Hepatocyte (in vitro differentiated cells): ENCODE measurements at regions not wholly inside any gene's neighbourhood (a gene's known extent, or its start where the extent isn't known, plus 50 kb on each side); places are given as distances from the start of the nearest gene placed in this dataset.

Experiments
- DNase-seq: peaks from one replicate; pipeline ENCODE4 v3.0.0-alpha.2; 2016; ENCODE audit warnings: low spot score
- H2AFZ ChIP-seq: fragments of 200-600 bp; sonication (generic); 2 replicates; pipeline ENCODE4 v1.6.0; 2016; ENCODE audit warnings: antibody characterized with exemption, mild to moderate bottlenecking
- H3K27ac ChIP-seq: fragments of 200-600 bp; sonication (generic); 2 replicates; pipeline ENCODE4 v1.5.1; 2016; ENCODE audit warnings: mild to moderate bottlenecking
- H3K27me3 ChIP-seq: fragments of 200-600 bp; sonication (generic); 2 replicates; pipeline ENCODE4 v1.6.1; 2016
- H3K36me3 ChIP-seq: fragments of 200-600 bp; sonication (generic); replicated peaks from 2 replicates; pipeline ENCODE4 v1.5.1; 2016; ENCODE audit warnings: low read depth; ENCODE audit not compliant: insufficient read depth
- H3K4me1 ChIP-seq: fragments of 200-600 bp; sonication (generic); 2 replicates; pipeline ENCODE4 v1.5.1; 2016; ENCODE audit warnings: mild to moderate bottlenecking, moderate library complexity; ENCODE audit not compliant: insufficient read depth
- H3K4me2 ChIP-seq: fragments of 200-600 bp; sonication (generic); 2 replicates; pipeline ENCODE4 v1.6.0; 2016
- H3K4me3 ChIP-seq: fragments of 200-600 bp; sonication (generic); 2 replicates; pipeline ENCODE4 v1.5.1; 2016; ENCODE audit warnings: mild to moderate bottlenecking
- H3K79me2 ChIP-seq: fragments of 200-600 bp; sonication (generic); 2 replicates; pipeline ENCODE4 v1.6.0; 2017; ENCODE audit warnings: mild to moderate bottlenecking
- H3K9me2 ChIP-seq: fragments of 200-600 bp; sonication (generic); replicated peaks from 2 replicates; pipeline ENCODE4 v1.6.0; 2017; ENCODE audit warnings: mild to moderate bottlenecking; ENCODE audit not compliant: insufficient read depth
- H3K9me3 ChIP-seq: fragments of 200-600 bp; sonication (generic); 2 replicates; pipeline ENCODE4 v1.5.1; 2016; ENCODE audit warnings: low read depth, mild to moderate bottlenecking
- H4K20me1 ChIP-seq: fragments of 200-600 bp; sonication (generic); 2 replicates; pipeline ENCODE4 v1.6.0; 2016; ENCODE audit warnings: mild to moderate bottlenecking; ENCODE audit not compliant: insufficient read depth, poor library complexity, severe bottlenecking
- EZH2 ChIP-seq: fragments of 200-600 bp; sonication (generic); IDR thresholded peaks from 2 replicates; pipeline ENCODE4 v1.6.1; 2016; ENCODE audit warnings: antibody characterized with exemption, mild to moderate bottlenecking, borderline replicate concordance
- EZH2phosphoT487 ChIP-seq: fragments of 200-600 bp; sonication (generic); IDR thresholded peaks from one replicate; pipeline ENCODE4 v1.6.1; 2018; ENCODE audit warnings: antibody characterized with exemption, mild to moderate bottlenecking, low read depth, moderate library complexity; ENCODE audit not compliant: unreplicated experiment, severe bottlenecking
- WGBS: methylation state at CpG from one replicate; pipeline ENCODE4 v1.1.6; 2016; ENCODE audit warnings: low lambda C conversion rate; ENCODE audit errors: missing lambda C conversion rate; 5-methylcytosine and 5-hydroxymethylcytosine counted together
- TF ChIP-seq, protein P1 (sequence below): fragments of 200-600 bp; sonication (generic); IDR thresholded peaks from 2 replicates; pipeline ENCODE4 v1.5.1; 2016; ENCODE audit warnings: antibody characterized with exemption, mild to moderate bottlenecking; ENCODE audit not compliant: poor library complexity

DNA sequence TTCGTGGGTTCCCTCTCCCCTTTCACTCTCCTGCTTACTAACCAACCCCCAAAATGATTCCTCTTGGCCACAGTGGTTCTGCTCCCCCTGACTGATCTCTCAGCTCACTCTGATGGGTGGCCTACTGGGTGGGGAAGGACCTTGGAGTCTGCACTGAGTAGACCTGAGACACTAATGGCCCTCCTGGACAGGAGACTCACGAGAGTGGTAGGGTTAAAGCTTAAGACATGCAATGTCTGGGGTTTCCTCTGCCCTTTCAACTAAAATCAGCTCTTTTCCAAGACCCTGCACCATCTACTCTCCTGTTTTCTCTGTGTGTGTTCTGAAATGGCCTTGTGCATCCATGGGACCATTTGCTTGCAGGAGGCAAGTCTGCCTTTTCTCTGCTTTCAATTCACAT lies 631.4 kb downstream of the ACTR3B start:
- Histone ChIP-seq H3K27ac (no peak overlapping the region), H3K4me3 (no peak overlapping the region), H3K36me3 (no peaks in the 10 kb centered on the region), H3K9me2 (no peaks in the 10 kb centered on the region), H3K4me2 (no peak overlapping the region), H3K27me3 (no peaks in the 10 kb centered on the region), H4K20me1 (no peaks in the 10 kb centered on the region), H3K9me3 (no peaks in the 10 kb centered on the region), H3K79me2 (no peaks in the 10 kb centered on the region), H2AFZ (no peak overlapping the region), H3K4me1 (no peaks in the 10 kb centered on the region)
- DNase-seq, result no peak
- TF ChIP-seq EZH2phosphoT487 (no peak), EZH2 (no peak)
- TF ChIP-seq, protein P1, sequence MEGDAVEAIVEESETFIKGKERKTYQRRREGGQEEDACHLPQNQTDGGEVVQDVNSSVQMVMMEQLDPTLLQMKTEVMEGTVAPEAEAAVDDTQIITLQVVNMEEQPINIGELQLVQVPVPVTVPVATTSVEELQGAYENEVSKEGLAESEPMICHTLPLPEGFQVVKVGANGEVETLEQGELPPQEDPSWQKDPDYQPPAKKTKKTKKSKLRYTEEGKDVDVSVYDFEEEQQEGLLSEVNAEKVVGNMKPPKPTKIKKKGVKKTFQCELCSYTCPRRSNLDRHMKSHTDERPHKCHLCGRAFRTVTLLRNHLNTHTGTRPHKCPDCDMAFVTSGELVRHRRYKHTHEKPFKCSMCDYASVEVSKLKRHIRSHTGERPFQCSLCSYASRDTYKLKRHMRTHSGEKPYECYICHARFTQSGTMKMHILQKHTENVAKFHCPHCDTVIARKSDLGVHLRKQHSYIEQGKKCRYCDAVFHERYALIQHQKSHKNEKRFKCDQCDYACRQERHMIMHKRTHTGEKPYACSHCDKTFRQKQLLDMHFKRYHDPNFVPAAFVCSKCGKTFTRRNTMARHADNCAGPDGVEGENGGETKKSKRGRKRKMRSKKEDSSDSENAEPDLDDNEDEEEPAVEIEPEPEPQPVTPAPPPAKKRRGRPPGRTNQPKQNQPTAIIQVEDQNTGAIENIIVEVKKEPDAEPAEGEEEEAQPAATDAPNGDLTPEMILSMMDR, result no peak
- WGBS, result 35% methylated on average over 2 of the region's 2 CpGs

DNA sequence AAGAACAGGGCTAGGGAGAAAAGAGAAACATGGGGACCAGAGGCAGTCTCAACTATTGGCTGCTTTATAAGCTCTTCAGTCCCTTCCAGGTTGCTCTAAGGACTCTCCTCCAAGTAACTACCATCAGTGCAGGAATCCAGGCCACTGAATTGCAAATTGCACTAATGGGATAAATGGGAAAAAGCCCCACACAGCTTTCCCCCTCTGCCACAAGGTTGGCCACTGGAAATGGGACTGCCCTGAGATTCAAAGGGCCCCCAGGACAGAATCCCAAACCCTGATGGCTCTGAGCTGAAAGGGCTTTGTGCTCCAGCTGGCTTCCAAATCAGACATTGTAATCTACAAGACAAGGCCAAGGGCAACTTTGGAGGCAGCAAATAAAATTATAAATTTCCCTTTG lies 633.2 kb downstream of the ACTR3B start:
- Histone ChIP-seq H3K36me3 (no peaks in the 10 kb centered on the region), H3K4me3 (no peak overlapping the region), H4K20me1 (no peaks in the 10 kb centered on the region), H3K27ac (no peak overlapping the region), H3K4me2 (no peak overlapping the region), H3K9me3 (no peaks in the 10 kb centered on the region), H3K27me3 (no peaks in the 10 kb centered on the region), H3K4me1 (no peaks in the 10 kb centered on the region), H2AFZ (no peak overlapping the region), H3K9me2 (no peaks in the 10 kb centered on the region), H3K79me2 (no peaks in the 10 kb centered on the region)
- TF ChIP-seq EZH2phosphoT487, result no peak
- TF ChIP-seq EZH2, result no peak
- TF ChIP-seq, protein P1, result no peak
- DNase-seq, result no peak

DNA sequence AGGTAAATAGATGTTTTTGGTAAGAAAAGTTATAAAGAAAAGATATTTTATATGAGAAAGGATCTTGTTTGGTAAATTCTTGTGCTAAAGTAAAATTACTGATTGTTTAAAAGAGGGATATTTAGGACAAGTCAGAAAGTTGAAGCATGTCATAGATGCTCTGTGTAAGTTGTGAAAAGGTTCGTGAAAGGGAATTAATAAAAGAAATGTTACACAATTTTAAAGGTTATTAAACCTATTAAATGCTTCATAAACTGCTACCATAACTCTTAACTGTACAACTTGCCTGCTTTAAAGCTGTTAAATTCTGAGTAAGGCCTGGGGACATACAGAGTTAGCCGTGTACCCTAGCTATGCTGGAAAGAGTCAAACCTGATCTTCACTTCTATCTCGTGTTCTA lies 634.1 kb downstream of the ACTR3B start:
- 81% methylated on average over 3 of the region's 3 CpGs for WGBS
- Histone ChIP-seq H3K4me1 (no peaks in the 10 kb centered on the region), H3K27ac (no peak overlapping the region), H3K27me3 (no peaks in the 10 kb centered on the region), H3K79me2 (no peaks in the 10 kb centered on the region), H4K20me1 (no peaks in the 10 kb centered on the region), H3K4me3 (no peak overlapping the region), H3K4me2 (no peak overlapping the region), H2AFZ (no peak overlapping the region), H3K36me3 (no peaks in the 10 kb centered on the region), H3K9me2 (no peaks in the 10 kb centered on the region), H3K9me3 (no peaks in the 10 kb centered on the region)
- TF ChIP-seq, protein P1, result no peak
- TF ChIP-seq EZH2 (no peak), EZH2phosphoT487 (no peak)
- DNase-seq, result no peak

DNA sequence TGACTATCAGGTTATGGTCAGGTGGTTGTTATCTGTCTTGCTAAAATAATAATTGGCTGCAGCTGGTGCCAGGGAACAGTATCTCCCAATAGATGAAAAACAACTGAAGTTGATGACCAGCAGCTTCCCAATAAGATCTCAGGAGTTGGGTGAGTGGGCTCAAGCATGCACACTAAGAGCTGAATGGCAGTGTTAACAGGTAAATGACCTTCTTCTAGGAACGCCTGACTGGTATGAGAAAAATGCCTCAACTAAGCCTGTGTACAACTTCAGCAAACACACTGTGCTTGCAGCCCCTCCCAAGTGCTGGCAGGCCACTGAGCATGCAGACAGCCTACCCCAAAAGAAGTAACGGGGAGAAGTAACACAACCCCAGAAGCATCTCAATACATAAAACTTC lies 636.9 kb downstream of the ACTR3B start:
- no peaks in the 10 kb centered on the region for H3K79me2 ChIP-seq
- TF ChIP-seq EZH2phosphoT487, result no peak
- H3K9me2 ChIP-seq, result no peaks in the 10 kb centered on the region
- no peak for DNase-seq
- H3K27ac ChIP-seq, result no peak overlapping the region
- no peaks in the 10 kb centered on the region for H3K4me1 ChIP-seq
- no peaks in the 10 kb centered on the region for H3K36me3 ChIP-seq
- WGBS, result 72% methylated on average over 2 of the region's 2 CpGs
- no peaks in the 10 kb centered on the region for H3K9me3 ChIP-seq
- H3K4me3 ChIP-seq, result no peak overlapping the region
- H3K4me2 ChIP-seq, result no peak overlapping the region
- H3K27me3 ChIP-seq, result no peaks in the 10 kb centered on the region
- H4K20me1 ChIP-seq, result no peaks in the 10 kb centered on the region
- H2AFZ ChIP-seq, result no peak overlapping the region
